Testis (tissue), 2 donors: ENCODE measurements at regions not wholly inside any gene's neighbourhood (a gene's known extent, or its start where the extent isn't known, plus 50 kb on each side); places are given as distances from the start of the nearest gene placed in this dataset.

Experiments used
- POLR2A ChIP-seq: fragments of 450-650 bp; IDR thresholded peaks from one replicate; pipeline ENCODE4 v1.6.1; 2017; ENCODE audit warnings: antibody characterized with exemption, mild to moderate bottlenecking, moderate library complexity
- TF ChIP-seq, protein P1 (sequence below), 3 experiments: fragments of 450-650 bp in 2 of 3; fragments of 200-600 bp in 1 of 3; sonication (generic) in 1 of 3; IDR thresholded peaks; one replicate each; pipeline ENCODE4 v1.5.1; 2016 to 2019; ENCODE audit warnings: antibody characterized with exemption in 3 of 3, mild to moderate bottlenecking in 2 of 3, moderate library complexity in 1 of 3

DNA sequence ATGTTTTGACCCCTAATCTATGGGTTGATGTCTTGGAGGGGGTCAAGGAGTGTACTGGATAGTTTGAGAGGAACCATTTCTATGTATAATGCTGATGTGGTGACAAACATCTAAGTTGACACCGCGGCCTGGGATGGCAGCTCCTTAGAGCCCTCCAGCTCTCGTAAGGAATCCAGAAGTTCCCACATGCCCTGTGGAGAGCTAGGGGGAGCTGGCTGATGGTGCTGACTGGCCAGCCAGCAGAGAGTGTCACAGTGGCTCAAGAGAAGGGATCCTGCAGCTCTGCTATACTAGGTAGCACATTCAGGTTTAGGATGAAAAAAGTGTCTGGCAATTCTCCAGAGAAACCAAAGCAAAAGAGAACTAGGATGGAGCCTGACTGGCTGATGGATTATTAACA lies 842.2 kb upstream of the VRK2 start:
- no peak for TF ChIP-seq POLR2A
- TF ChIP-seq, protein P1, sequence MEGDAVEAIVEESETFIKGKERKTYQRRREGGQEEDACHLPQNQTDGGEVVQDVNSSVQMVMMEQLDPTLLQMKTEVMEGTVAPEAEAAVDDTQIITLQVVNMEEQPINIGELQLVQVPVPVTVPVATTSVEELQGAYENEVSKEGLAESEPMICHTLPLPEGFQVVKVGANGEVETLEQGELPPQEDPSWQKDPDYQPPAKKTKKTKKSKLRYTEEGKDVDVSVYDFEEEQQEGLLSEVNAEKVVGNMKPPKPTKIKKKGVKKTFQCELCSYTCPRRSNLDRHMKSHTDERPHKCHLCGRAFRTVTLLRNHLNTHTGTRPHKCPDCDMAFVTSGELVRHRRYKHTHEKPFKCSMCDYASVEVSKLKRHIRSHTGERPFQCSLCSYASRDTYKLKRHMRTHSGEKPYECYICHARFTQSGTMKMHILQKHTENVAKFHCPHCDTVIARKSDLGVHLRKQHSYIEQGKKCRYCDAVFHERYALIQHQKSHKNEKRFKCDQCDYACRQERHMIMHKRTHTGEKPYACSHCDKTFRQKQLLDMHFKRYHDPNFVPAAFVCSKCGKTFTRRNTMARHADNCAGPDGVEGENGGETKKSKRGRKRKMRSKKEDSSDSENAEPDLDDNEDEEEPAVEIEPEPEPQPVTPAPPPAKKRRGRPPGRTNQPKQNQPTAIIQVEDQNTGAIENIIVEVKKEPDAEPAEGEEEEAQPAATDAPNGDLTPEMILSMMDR (IDR thresholded peaks at IDR 0.05) = no peak
